Chondrocyte (in vitro differentiated cells): ENCODE measurements at regions not wholly inside any gene's neighbourhood (a gene's known extent, or its start where the extent isn't known, plus 50 kb on each side); places are given as distances from the start of the nearest gene placed in this dataset.
A peak's percentile ranks its signal among the peaks of the same experiment; 100 is the strongest.

Experiments
- DNase-seq: peaks from one replicate; pipeline ENCODE4 v3.0.0; 2021; ENCODE audit warnings: mixed read lengths, low spot score
- H3K27ac Mint-ChIP-seq: one replicate; pipeline ENCODE4 v1.8.0; 2021; ENCODE audit warnings: mild to moderate bottlenecking, moderate library complexity, mixed read lengths; ENCODE audit not compliant: unreplicated experiment
- H3K27me3 Mint-ChIP-seq: 2 replicates; pipeline ENCODE4 v1.8.0; 2021; ENCODE audit warnings: low read depth, mixed read lengths
- H3K36me3 Mint-ChIP-seq: 2 replicates; pipeline ENCODE4 v1.8.0; 2021; ENCODE audit warnings: low read depth, mixed read lengths
- H3K4me1 Mint-ChIP-seq: 2 replicates; pipeline ENCODE4 v1.8.0; 2021; ENCODE audit warnings: low read depth, mild to moderate bottlenecking, mixed read lengths
- H3K4me3 Mint-ChIP-seq: one replicate; pipeline ENCODE4 v1.8.0; 2021; ENCODE audit warnings: mild to moderate bottlenecking, moderate library complexity, mixed read lengths; ENCODE audit not compliant: unreplicated experiment
- H3K9me3 Mint-ChIP-seq: 2 replicates; pipeline ENCODE4 v1.8.0; 2021; ENCODE audit warnings: low read depth, mixed read lengths
- TF ChIP-seq, protein P1 (sequence below): fragments of 200-600 bp; sonication (generic); IDR thresholded peaks from 2 replicates; pipeline ENCODE4 v1.5.0; 2021; ENCODE audit warnings: antibody characterized with exemption, mild to moderate bottlenecking, moderate library complexity

- H3K36me3 Mint-ChIP-seq = no peaks in the 10 kb centered on the region
- H3K9me3 Mint-ChIP-seq = peaks cover 4% of the 10 kb centered on the region
- H3K4me3 Mint-ChIP-seq = no peak overlapping the region
- TF ChIP-seq, protein P1, sequence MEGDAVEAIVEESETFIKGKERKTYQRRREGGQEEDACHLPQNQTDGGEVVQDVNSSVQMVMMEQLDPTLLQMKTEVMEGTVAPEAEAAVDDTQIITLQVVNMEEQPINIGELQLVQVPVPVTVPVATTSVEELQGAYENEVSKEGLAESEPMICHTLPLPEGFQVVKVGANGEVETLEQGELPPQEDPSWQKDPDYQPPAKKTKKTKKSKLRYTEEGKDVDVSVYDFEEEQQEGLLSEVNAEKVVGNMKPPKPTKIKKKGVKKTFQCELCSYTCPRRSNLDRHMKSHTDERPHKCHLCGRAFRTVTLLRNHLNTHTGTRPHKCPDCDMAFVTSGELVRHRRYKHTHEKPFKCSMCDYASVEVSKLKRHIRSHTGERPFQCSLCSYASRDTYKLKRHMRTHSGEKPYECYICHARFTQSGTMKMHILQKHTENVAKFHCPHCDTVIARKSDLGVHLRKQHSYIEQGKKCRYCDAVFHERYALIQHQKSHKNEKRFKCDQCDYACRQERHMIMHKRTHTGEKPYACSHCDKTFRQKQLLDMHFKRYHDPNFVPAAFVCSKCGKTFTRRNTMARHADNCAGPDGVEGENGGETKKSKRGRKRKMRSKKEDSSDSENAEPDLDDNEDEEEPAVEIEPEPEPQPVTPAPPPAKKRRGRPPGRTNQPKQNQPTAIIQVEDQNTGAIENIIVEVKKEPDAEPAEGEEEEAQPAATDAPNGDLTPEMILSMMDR = no peak
- H3K27me3 Mint-ChIP-seq = no peaks in the 10 kb centered on the region
- no peak for DNase-seq
- no peaks in the 10 kb centered on the region for H3K4me1 Mint-ChIP-seq
- no peak overlapping the region for H3K27ac Mint-ChIP-seq
These were observed 222.6 kb downstream of the PRDM9 start for GRCh38 chr5:23730023-23730422.

- no peaks in the 10 kb centered on the region for H3K4me1 Mint-ChIP-seq
- DNase-seq = no peak
- H3K27me3 Mint-ChIP-seq = no peaks in the 10 kb centered on the region
- peaks cover 2% of the 10 kb centered on the region for H3K9me3 Mint-ChIP-seq
- H3K27ac Mint-ChIP-seq = no peak overlapping the region
- TF ChIP-seq, protein P1 = no peak
- H3K36me3 Mint-ChIP-seq = no peaks in the 10 kb centered on the region
- no peak overlapping the region for H3K4me3 Mint-ChIP-seq
These were observed 232.6 kb downstream of the PRDM9 start for GRCh38 chr5:23740029-23740428.

- no peaks in the 10 kb centered on the region for H3K27me3 Mint-ChIP-seq
- H3K9me3 Mint-ChIP-seq = peaks cover 2% of the 10 kb centered on the region
- no peak for DNase-seq
- no peaks in the 10 kb centered on the region for H3K4me1 Mint-ChIP-seq
- no peak overlapping the region for H3K27ac Mint-ChIP-seq
- no peak overlapping the region for H3K4me3 Mint-ChIP-seq
- no peaks in the 10 kb centered on the region for H3K36me3 Mint-ChIP-seq
- TF ChIP-seq, protein P1 = peak; percentile 54
These were observed 235.3 kb downstream of the PRDM9 start for GRCh38 chr5:23742701-23743100.

DNA sequence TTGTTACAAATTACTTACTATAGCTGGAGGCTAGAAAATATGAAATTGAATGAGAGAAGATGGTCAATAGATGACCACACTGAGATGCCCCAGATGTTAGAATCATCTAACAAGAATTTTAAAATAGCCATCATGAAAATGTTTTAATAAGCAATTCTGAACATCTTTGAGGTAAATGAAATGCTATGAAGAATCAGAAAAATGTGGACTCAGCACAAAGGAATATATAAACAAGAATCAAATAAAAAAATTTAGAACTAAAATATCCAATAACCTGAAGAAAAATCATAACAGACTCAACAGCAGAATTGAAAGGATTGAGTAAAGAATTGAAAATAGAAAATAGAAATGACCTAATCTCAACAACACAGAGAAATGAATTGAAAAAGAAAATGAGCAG lies 248.5 kb downstream of the PRDM9 start:
- no peaks in the 10 kb centered on the region for H3K4me1 Mint-ChIP-seq
- TF ChIP-seq, protein P1 = no peak
- no peak overlapping the region for H3K4me3 Mint-ChIP-seq
- H3K27me3 Mint-ChIP-seq = peaks cover 2% of the 10 kb centered on the region
- no peak overlapping the region for H3K27ac Mint-ChIP-seq
- peaks cover 4% of the 10 kb centered on the region for H3K9me3 Mint-ChIP-seq
- no peaks in the 10 kb centered on the region for H3K36me3 Mint-ChIP-seq
- DNase-seq = no peak

GRCh38 chr5:23756779-23757178 lies 249.4 kb downstream of the PRDM9 start:
- Mint-ChIP-seq H3K4me1 (no peaks in the 10 kb centered on the region), H3K36me3 (no peaks in the 10 kb centered on the region), H3K9me3 (no peaks in the 10 kb centered on the region), H3K27ac (no peak overlapping the region), H3K27me3 (peaks cover 2% of the 10 kb centered on the region), H3K4me3 (no peak overlapping the region)
- no peak for DNase-seq
- TF ChIP-seq, protein P1 = no peak
